A549 (cell line): ENCODE measurements at regions not wholly inside any gene's neighbourhood (a gene's known extent, or its start where the extent isn't known, plus 50 kb on each side); places are given as distances from the start of the nearest gene placed in this dataset.

Source experiments
- EHMT2 ChIP-seq: fragments of 200-600 bp; sonication (generic); IDR thresholded peaks from 2 replicates; pipeline ENCODE4 v1.6.1; 2016; ENCODE audit warnings: antibody characterized with exemption, low read depth, mild to moderate bottlenecking, moderate library complexity
- EP300 ChIP-seq, 2 experiments: fragments of >200 bp; sonication (Bioruptor Twin); formaldehyde crosslinking; IDR thresholded peaks; 2 replicates in 1 of 2; 3 replicates in 1 of 2; pipeline ENCODE4 v1.6.1; 2016 to 2017
- GATA3 ChIP-seq: IDR thresholded peaks from 2 replicates; pipeline ENCODE4 v1.6.1; 2012; ENCODE audit warnings: borderline replicate concordance
- HOXB5 ChIP-seq: fragments of 250-450 bp; sonication (Bioruptor Pico); IDR thresholded peaks from 2 replicates; pipeline ENCODE4 v1.5.0; 2020; ENCODE audit warnings: mild to moderate bottlenecking, moderate library complexity
- MAFK ChIP-seq: fragments of 450-650 bp; IDR thresholded peaks from 2 replicates; pipeline ENCODE4 v1.6.1; 2014; ENCODE audit not compliant: partially characterized antibody
- NR3C1 ChIP-seq: fragments of >200 bp; sonication (Bioruptor Twin); formaldehyde crosslinking; IDR thresholded peaks from 3 replicates; pipeline ENCODE4 v1.6.1; 2017
- POLR2A ChIP-seq: IDR thresholded peaks from 2 replicates; pipeline ENCODE4 v1.6.1; 2012; ENCODE audit warnings: mild to moderate bottlenecking, low read length
- RFX5 ChIP-seq: fragments of 450-650 bp; IDR thresholded peaks from 2 replicates; pipeline ENCODE4 v1.7.1; 2014; ENCODE audit warnings: antibody characterized with exemption, mild to moderate bottlenecking, moderate library complexity
- RNF2 ChIP-seq: fragments of 200-600 bp; sonication (generic); IDR thresholded peaks from 2 replicates; pipeline ENCODE4 v1.6.1; 2016; ENCODE audit warnings: low read depth, mild to moderate bottlenecking, antibody characterized with exemption, moderate library complexity, borderline replicate concordance
- TFCP2L1 ChIP-seq: fragments of 250-450 bp; sonication (Bioruptor Pico); IDR thresholded peaks from 2 replicates; pipeline ENCODE4 v1.5.0; 2021; ENCODE audit warnings: mild to moderate bottlenecking
- ZFP36 ChIP-seq: fragments of 450-650 bp; IDR thresholded peaks from 2 replicates; pipeline ENCODE4 v1.6.1; 2014; ENCODE audit warnings: borderline replicate concordance; ENCODE audit not compliant: partially characterized antibody
- TF ChIP-seq, protein P1 (sequence below): fragments of >200 bp; sonication (Bioruptor Twin); formaldehyde crosslinking; IDR thresholded peaks from 3 replicates; pipeline ENCODE4 v1.5.1; 2016
- TF ChIP-seq, protein P2 (sequence below): fragments of >200 bp; sonication (Bioruptor Twin); formaldehyde crosslinking; IDR thresholded peaks from 3 replicates; pipeline ENCODE4 v1.6.1; 2016

DNA sequence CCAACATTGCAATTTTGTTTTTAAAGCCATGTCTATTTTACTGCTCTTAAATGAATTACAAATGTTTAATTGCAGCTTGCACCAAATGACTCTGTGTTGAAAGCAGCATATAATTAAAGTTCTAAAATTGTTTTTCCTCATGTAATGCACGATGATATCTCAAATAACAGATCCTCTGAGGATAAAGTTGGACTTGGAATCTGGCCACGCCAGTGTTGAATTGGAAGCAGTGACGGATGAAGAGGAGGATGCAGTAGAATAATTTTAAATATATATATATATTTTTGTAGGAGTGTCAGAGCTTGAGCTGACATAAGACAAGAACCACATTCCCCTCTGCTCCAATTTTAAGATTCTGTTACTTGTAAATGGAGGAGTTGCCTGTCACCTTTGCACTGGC, 406.6 kb upstream of the DPPA4 start:
- TF ChIP-seq POLR2A (no peak), RNF2 (no peak), EP300 (IDR thresholded peaks at IDR 0.05) (no peak), TFCP2L1 (CRISPR knock-in tag) (no peak), NR3C1 (no peak), MAFK (no peak), EHMT2 (no peak), GATA3 (no peak), ZFP36 (no peak), RFX5 (no peak), HOXB5 (CRISPR knock-in tag) (no peak)
- TF ChIP-seq, protein P1, sequence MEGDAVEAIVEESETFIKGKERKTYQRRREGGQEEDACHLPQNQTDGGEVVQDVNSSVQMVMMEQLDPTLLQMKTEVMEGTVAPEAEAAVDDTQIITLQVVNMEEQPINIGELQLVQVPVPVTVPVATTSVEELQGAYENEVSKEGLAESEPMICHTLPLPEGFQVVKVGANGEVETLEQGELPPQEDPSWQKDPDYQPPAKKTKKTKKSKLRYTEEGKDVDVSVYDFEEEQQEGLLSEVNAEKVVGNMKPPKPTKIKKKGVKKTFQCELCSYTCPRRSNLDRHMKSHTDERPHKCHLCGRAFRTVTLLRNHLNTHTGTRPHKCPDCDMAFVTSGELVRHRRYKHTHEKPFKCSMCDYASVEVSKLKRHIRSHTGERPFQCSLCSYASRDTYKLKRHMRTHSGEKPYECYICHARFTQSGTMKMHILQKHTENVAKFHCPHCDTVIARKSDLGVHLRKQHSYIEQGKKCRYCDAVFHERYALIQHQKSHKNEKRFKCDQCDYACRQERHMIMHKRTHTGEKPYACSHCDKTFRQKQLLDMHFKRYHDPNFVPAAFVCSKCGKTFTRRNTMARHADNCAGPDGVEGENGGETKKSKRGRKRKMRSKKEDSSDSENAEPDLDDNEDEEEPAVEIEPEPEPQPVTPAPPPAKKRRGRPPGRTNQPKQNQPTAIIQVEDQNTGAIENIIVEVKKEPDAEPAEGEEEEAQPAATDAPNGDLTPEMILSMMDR, result no peak
- TF ChIP-seq, protein P2, sequence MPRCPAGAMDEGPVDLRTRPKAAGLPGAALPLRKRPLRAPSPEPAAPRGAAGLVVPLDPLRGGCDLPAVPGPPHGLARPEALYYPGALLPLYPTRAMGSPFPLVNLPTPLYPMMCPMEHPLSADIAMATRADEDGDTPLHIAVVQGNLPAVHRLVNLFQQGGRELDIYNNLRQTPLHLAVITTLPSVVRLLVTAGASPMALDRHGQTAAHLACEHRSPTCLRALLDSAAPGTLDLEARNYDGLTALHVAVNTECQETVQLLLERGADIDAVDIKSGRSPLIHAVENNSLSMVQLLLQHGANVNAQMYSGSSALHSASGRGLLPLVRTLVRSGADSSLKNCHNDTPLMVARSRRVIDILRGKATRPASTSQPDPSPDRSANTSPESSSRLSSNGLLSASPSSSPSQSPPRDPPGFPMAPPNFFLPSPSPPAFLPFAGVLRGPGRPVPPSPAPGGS, result no peak
